HEK293 (cell line): ENCODE measurements at regions not wholly inside any gene's neighbourhood (a gene's known extent, or its start where the extent isn't known, plus 50 kb on each side); places are given as distances from the start of the nearest gene placed in this dataset.

Experiments
- CTCF ChIA-PET: fragments of 350-600 bp; formaldehyde crosslinking; extraction: SDS; loops from one replicate; lab custom pipeline; 2021; ENCODE audit warnings: antibody characterized with exemption; lab: Yijun Ruan, JAX
- POLR2A ChIA-PET: fragments of 300-600 bp; formaldehyde crosslinking; extraction: SDS; loops from one replicate; lab custom pipeline; 2020; ENCODE audit warnings: antibody characterized with exemption, inconsistent platforms; lab: Yijun Ruan, JAX
- H3K27ac ChIP-seq: fragments of 200-500 bp; sonication (Bioruptor generic); 2 replicates; pipeline ENCODE4 v1.5.1; 2014; ENCODE audit warnings: low read depth, low read length, control low read depth, inconsistent platforms; ENCODE audit errors: extremely low read depth
- H3K36me3 ChIP-seq, 2 experiments: fragments of 200-500 bp in 1 of 2; sonication (Bioruptor generic) in 1 of 2; 1 replicate in 1 of 2; 2 replicates in 1 of 2; pipeline ENCODE4 v1.5.1; 2014 to 2017; ENCODE audit warnings: inconsistent platforms in 2 of 2, low read length in 2 of 2; ENCODE audit not compliant: control insufficient read depth in 2 of 2, insufficient read depth in 1 of 2
- H3K4me1 ChIP-seq: fragments of 200-500 bp; sonication (Bioruptor generic); 2 replicates; pipeline ENCODE4 v1.5.1; 2014; ENCODE audit warnings: mild to moderate bottlenecking, low read length, inconsistent platforms; ENCODE audit not compliant: control insufficient read depth, insufficient read depth
- H3K4me3 ChIP-seq: 2 replicates; pipeline ENCODE4 v1.5.1; 2011; ENCODE audit warnings: low read depth, mild to moderate bottlenecking, control low read depth, low read length, moderate library complexity
- H3K9me3 ChIP-seq: fragments of 200-500 bp; sonication (Bioruptor generic); 2 replicates; pipeline ENCODE4 v1.5.1; 2014; ENCODE audit warnings: low read depth, low read length, inconsistent platforms; ENCODE audit not compliant: control insufficient read depth, insufficient read depth
- FEZF1 ChIP-seq: fragments of 450-650 bp; formaldehyde crosslinking; IDR thresholded peaks from 2 replicates; pipeline ENCODE4 v1.5.1; 2016; ENCODE audit warnings: missing biosample characterization, missing genetic modification characterization
- GLIS2 ChIP-seq: fragments of 450-650 bp; formaldehyde crosslinking; IDR thresholded peaks from 2 replicates; pipeline ENCODE4 v1.5.1; 2016; ENCODE audit warnings: missing biosample characterization, missing genetic modification characterization
- HOXA7 ChIP-seq: sonication (generic); formaldehyde crosslinking; IDR thresholded peaks from 2 replicates; pipeline ENCODE4 v1.8.1; 2022; ENCODE audit warnings: missing genetic modification reagents, borderline replicate concordance
- HOXD13 ChIP-seq: sonication (generic); formaldehyde crosslinking; IDR thresholded peaks from 2 replicates; pipeline ENCODE4 v1.8.0; 2022; ENCODE audit warnings: missing genetic modification reagents, borderline replicate concordance
- KLF8 ChIP-seq: fragments of 450-650 bp; formaldehyde crosslinking; IDR thresholded peaks from 2 replicates; pipeline ENCODE4 v1.5.1; 2016; ENCODE audit warnings: missing biosample characterization, missing genetic modification characterization
- OSR2 ChIP-seq: fragments of 450-650 bp; formaldehyde crosslinking; IDR thresholded peaks from 2 replicates; pipeline ENCODE4 v1.5.1; 2016; ENCODE audit warnings: missing biosample characterization, missing genetic modification characterization
- TCF7L2 ChIP-seq: IDR thresholded peaks from 2 replicates; pipeline ENCODE4 v1.6.1; 2011; ENCODE audit warnings: low read depth, mild to moderate bottlenecking, inconsistent platforms, low read length, moderate library complexity, borderline replicate concordance
- WT1 ChIP-seq: fragments of 450-650 bp; formaldehyde crosslinking; IDR thresholded peaks from 2 replicates; pipeline ENCODE4 v1.5.1; 2016; ENCODE audit warnings: missing biosample characterization, missing genetic modification characterization
- ZNF16 ChIP-seq: fragments of 450-650 bp; formaldehyde crosslinking; IDR thresholded peaks from 2 replicates; pipeline ENCODE4 v1.5.1; 2016; ENCODE audit warnings: low read depth, missing biosample characterization, missing genetic modification characterization
- ZNF175 ChIP-seq: fragments of 450-650 bp; formaldehyde crosslinking; IDR thresholded peaks from 2 replicates; pipeline ENCODE4 v1.5.1; 2016; ENCODE audit warnings: missing biosample characterization, missing genetic modification characterization
- ZNF248 ChIP-seq: fragments of 450-650 bp; formaldehyde crosslinking; IDR thresholded peaks from 2 replicates; pipeline ENCODE4 v1.5.1; 2017; ENCODE audit warnings: missing biosample characterization, missing genetic modification characterization
- ZNF324 ChIP-seq: fragments of 450-650 bp; formaldehyde crosslinking; IDR thresholded peaks from 2 replicates; pipeline ENCODE4 v1.5.1; 2016; ENCODE audit warnings: missing biosample characterization, missing genetic modification characterization
- ZNF354C ChIP-seq: fragments of 450-650 bp; formaldehyde crosslinking; IDR thresholded peaks from 2 replicates; pipeline ENCODE4 v1.5.1; 2016; ENCODE audit warnings: missing biosample characterization, missing genetic modification characterization, low read depth, borderline replicate concordance
- ZNF37A ChIP-seq: fragments of 450-650 bp; IDR thresholded peaks from 2 replicates; pipeline ENCODE4 v1.5.1; 2018; ENCODE audit warnings: missing biosample characterization, missing genetic modification characterization
- ZNF423 ChIP-seq: fragments of 450-650 bp; formaldehyde crosslinking; IDR thresholded peaks from 2 replicates; pipeline ENCODE4 v1.5.1; 2016; ENCODE audit warnings: missing biosample characterization, missing genetic modification characterization
- ZNF529 ChIP-seq: fragments of 450-650 bp; formaldehyde crosslinking; IDR thresholded peaks from 2 replicates; pipeline ENCODE4 v1.5.1; 2017; ENCODE audit warnings: missing genetic modification characterization, missing biosample characterization; ENCODE audit not compliant: insufficient replicate concordance
- ZNF555 ChIP-seq: fragments of 450-650 bp; formaldehyde crosslinking; conservative IDR thresholded peaks from 2 replicates; pipeline ENCODE4 v1.5.1; 2017; ENCODE audit warnings: missing biosample characterization, mild to moderate bottlenecking, missing genetic modification characterization, inconsistent platforms
- ZNF600 ChIP-seq: fragments of 450-650 bp; formaldehyde crosslinking; IDR thresholded peaks from 2 replicates; pipeline ENCODE4 v1.5.1; 2016; ENCODE audit warnings: missing biosample characterization, missing genetic modification characterization
- ZNF707 ChIP-seq: fragments of 450-650 bp; formaldehyde crosslinking; IDR thresholded peaks from 2 replicates; pipeline ENCODE4 v1.5.1; 2016; ENCODE audit warnings: missing biosample characterization, missing genetic modification characterization
- TF ChIP-seq, protein P1 (sequence below): fragments of 450-650 bp; formaldehyde crosslinking; IDR thresholded peaks from 2 replicates; pipeline ENCODE4 v1.5.1; 2017; ENCODE audit warnings: missing biosample characterization, missing genetic modification characterization
- TF ChIP-seq, protein P2 (sequence below): fragments of 450-650 bp; formaldehyde crosslinking; optimal IDR thresholded peaks from 2 replicates; pipeline ENCODE3; 2016; ENCODE audit warnings: missing biosample characterization, mild to moderate bottlenecking, missing genetic modification characterization
- TF ChIP-seq, protein P3 (sequence below): fragments of 450-650 bp; formaldehyde crosslinking; IDR thresholded peaks from 2 replicates; pipeline ENCODE4 v1.5.1; 2016; ENCODE audit warnings: missing biosample characterization, missing genetic modification characterization
- TF ChIP-seq, protein P4 (sequence below): fragments of 450-650 bp; formaldehyde crosslinking; IDR thresholded peaks from 2 replicates; pipeline ENCODE4 v1.5.1; 2016; ENCODE audit warnings: missing biosample characterization, missing genetic modification characterization
- TF ChIP-seq, protein P5 (sequence below): fragments of 450-650 bp; formaldehyde crosslinking; IDR thresholded peaks from 2 replicates; pipeline ENCODE4 v1.5.1; 2017; ENCODE audit warnings: missing biosample characterization, missing genetic modification characterization
- TF ChIP-seq, protein P6 (sequence below): fragments of 450-650 bp; formaldehyde crosslinking; IDR thresholded peaks from 2 replicates; pipeline ENCODE4 v1.5.1; 2016; ENCODE audit warnings: missing biosample characterization, missing genetic modification characterization, low read depth
- TF ChIP-seq, protein P7 (sequence below): fragments of 450-650 bp; formaldehyde crosslinking; IDR thresholded peaks from 2 replicates; pipeline ENCODE4 v1.5.1; 2017; ENCODE audit warnings: missing biosample characterization, mild to moderate bottlenecking, missing genetic modification characterization, moderate library complexity

DNA sequence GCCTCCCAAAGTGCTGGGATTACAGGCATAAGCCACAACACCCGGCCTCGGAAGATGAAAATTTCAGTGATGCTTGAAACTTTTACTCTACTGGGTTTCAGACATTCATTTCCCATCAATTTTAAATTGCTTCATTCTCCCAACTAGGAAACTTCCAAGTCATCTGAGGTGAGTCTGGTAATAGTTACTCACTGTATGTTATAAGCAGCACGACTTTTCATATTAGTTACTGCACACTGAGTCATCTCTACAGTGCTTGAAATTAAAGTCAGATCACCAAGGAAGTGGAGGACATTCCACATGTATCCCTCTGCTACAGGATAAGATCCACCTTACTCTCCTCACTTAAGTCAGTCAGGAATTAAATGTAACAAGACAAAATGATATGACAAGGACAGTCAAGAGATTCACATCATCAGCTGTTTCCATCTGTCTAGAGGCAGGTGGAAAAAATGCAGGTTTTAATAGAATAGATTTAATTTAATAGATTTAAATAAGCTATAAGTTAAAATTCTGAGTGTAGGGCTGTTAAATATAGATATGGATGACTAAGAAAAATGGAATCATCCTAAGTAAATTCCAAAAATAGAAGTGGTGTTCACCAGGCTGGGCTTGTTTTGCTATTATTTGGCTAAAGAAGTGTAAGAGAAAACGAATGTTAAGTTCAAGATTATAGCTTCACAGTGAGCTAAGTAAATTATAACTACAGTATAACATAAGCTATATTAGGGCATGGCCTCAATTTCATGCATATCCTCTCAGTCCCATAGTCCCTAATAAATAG lies 104.4 kb downstream of the TMCO5A start:
- Histone ChIP-seq H3K4me3 (no peak overlapping the region), H3K36me3 (no peaks in the 10 kb centered on the region), H3K4me1 (no peaks in the 10 kb centered on the region), H3K9me3 (no peaks in the 10 kb centered on the region), H3K27ac (no peak overlapping the region)
- ChIA-PET CTCF (no interaction called here), POLR2A (no interaction called here)
- TF ChIP-seq ZNF248 (tag by site-specific recombination) (no peak), TCF7L2 (no peak), ZNF555 (tag by site-specific recombination) (no peak), HOXD13 (CRISPR knock-in tag) (no peak), ZNF16 (tag by site-specific recombination) (no peak), ZNF324 (tag by site-specific recombination) (no peak), OSR2 (tag by site-specific recombination) (no peak), HOXA7 (CRISPR knock-in tag) (no peak), ZNF175 (tag by site-specific recombination) (no peak), ZNF529 (tag by site-specific recombination) (no peak), ZNF707 (tag by site-specific recombination) (no peak), KLF8 (no peak), GLIS2 (no peak), FEZF1 (no peak)
- TF ChIP-seq, protein P1, sequence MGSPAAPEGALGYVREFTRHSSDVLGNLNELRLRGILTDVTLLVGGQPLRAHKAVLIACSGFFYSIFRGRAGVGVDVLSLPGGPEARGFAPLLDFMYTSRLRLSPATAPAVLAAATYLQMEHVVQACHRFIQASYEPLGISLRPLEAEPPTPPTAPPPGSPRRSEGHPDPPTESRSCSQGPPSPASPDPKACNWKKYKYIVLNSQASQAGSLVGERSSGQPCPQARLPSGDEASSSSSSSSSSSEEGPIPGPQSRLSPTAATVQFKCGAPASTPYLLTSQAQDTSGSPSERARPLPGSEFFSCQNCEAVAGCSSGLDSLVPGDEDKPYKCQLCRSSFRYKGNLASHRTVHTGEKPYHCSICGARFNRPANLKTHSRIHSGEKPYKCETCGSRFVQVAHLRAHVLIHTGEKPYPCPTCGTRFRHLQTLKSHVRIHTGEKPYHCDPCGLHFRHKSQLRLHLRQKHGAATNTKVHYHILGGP: no peak
- TF ChIP-seq, protein P2, sequence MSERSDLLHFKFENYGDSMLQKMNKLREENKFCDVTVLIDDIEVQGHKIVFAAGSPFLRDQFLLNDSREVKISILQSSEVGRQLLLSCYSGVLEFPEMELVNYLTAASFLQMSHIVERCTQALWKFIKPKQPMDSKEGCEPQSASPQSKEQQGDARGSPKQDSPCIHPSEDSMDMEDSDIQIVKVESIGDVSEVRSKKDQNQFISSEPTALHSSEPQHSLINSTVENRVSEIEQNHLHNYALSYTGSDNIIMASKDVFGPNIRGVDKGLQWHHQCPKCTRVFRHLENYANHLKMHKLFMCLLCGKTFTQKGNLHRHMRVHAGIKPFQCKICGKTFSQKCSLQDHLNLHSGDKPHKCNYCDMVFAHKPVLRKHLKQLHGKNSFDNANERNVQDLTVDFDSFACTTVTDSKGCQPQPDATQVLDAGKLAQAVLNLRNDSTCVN (tag by site-specific recombination): no peak
- TF ChIP-seq, protein P3, sequence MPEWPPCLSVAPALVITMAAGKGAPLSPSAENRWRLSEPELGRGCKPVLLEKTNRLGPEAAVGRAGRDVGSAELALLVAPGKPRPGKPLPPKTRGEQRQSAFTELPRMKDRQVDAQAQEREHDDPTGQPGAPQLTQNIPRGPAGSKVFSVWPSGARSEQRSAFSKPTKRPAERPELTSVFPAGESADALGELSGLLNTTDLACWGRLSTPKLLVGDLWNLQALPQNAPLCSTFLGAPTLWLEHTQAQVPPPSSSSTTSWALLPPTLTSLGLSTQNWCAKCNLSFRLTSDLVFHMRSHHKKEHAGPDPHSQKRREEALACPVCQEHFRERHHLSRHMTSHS (tag by site-specific recombination): no peak

DNA sequence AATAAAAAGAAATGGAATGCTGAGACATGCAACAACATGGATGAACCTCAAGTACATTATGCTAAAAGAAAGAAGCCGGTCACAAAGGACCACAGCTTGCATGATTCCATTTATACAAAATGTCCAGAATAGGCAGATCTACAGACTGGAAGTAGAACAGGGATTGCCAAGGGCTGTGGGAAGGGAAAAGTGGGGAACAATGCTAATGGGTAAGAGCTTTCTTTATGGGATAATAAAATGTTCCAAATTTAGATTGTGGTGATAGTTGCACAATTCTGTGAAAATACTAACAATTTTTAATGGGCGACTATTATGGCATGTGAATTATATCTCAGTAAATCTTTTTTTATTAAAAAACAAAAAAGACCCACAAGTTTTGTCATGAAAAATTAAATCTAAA lies 106.2 kb downstream of the TMCO5A start:
- H3K36me3 ChIP-seq: no peaks in the 10 kb centered on the region
- ChIA-PET CTCF (no interaction called here), POLR2A (no interaction called here)
- no peak overlapping the region for H3K27ac ChIP-seq
- H3K9me3 ChIP-seq: no peaks in the 10 kb centered on the region
- H3K4me3 ChIP-seq: no peak overlapping the region
- no peaks in the 10 kb centered on the region for H3K4me1 ChIP-seq
- TF ChIP-seq ZNF423 (tag by site-specific recombination) (no peak), ZNF600 (tag by site-specific recombination) (no peak), ZNF37A (tag by site-specific recombination) (no peak), ZNF354C (tag by site-specific recombination) (no peak), WT1 (tag by site-specific recombination) (no peak)
- TF ChIP-seq, protein P4, sequence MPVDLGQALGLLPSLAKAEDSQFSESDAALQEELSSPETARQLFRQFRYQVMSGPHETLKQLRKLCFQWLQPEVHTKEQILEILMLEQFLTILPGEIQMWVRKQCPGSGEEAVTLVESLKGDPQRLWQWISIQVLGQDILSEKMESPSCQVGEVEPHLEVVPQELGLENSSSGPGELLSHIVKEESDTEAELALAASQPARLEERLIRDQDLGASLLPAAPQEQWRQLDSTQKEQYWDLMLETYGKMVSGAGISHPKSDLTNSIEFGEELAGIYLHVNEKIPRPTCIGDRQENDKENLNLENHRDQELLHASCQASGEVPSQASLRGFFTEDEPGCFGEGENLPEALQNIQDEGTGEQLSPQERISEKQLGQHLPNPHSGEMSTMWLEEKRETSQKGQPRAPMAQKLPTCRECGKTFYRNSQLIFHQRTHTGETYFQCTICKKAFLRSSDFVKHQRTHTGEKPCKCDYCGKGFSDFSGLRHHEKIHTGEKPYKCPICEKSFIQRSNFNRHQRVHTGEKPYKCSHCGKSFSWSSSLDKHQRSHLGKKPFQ (tag by site-specific recombination): no peak
- TF ChIP-seq, protein P5, sequence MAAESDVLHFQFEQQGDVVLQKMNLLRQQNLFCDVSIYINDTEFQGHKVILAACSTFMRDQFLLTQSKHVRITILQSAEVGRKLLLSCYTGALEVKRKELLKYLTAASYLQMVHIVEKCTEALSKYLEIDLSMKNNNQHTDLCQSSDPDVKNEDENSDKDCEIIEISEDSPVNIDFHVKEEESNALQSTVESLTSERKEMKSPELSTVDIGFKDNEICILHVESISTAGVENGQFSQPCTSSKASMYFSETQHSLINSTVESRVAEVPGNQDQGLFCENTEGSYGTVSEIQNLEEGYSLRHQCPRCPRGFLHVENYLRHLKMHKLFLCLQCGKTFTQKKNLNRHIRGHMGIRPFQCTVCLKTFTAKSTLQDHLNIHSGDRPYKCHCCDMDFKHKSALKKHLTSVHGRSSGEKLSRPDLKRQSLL (tag by site-specific recombination): no peak
- TF ChIP-seq, protein P6, sequence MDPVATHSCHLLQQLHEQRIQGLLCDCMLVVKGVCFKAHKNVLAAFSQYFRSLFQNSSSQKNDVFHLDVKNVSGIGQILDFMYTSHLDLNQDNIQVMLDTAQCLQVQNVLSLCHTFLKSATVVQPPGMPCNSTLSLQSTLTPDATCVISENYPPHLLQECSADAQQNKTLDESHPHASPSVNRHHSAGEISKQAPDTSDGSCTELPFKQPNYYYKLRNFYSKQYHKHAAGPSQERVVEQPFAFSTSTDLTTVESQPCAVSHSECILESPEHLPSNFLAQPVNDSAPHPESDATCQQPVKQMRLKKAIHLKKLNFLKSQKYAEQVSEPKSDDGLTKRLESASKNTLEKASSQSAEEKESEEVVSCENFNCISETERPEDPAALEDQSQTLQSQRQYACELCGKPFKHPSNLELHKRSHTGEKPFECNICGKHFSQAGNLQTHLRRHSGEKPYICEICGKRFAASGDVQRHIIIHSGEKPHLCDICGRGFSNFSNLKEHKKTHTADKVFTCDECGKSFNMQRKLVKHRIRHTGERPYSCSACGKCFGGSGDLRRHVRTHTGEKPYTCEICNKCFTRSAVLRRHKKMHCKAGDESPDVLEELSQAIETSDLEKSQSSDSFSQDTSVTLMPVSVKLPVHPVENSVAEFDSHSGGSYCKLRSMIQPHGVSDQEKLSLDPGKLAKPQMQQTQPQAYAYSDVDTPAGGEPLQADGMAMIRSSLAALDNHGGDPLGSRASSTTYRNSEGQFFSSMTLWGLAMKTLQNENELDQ: no peak
- TF ChIP-seq, protein P7, sequence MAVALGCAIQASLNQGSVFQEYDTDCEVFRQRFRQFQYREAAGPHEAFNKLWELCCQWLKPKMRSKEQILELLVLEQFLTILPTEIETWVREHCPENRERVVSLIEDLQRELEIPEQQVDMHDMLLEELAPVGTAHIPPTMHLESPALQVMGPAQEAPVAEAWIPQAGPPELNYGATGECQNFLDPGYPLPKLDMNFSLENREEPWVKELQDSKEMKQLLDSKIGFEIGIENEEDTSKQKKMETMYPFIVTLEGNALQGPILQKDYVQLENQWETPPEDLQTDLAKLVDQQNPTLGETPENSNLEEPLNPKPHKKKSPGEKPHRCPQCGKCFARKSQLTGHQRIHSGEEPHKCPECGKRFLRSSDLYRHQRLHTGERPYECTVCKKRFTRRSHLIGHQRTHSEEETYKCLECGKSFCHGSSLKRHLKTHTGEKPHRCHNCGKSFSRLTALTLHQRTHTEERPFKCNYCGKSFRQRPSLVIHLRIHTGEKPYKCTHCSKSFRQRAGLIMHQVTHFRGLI: no peak
